Uterus (tissue), 3 donors: ENCODE measurements at regions not wholly inside any gene's neighbourhood (a gene's known extent, or its start where the extent isn't known, plus 50 kb on each side); places are given as distances from the start of the nearest gene placed in this dataset.
"Not testable (repeated sequence)": the region's sequence is repeated elsewhere in the genome, so short reads cannot be mapped to it uniquely, and the experiment has no call there.

Source experiments
- DNase-seq, 2 donors: peaks; one replicate each; pipeline ENCODE4 v3.0.0-alpha.2; 2019 to 2020
- H3K27ac ChIP-seq, 2 donors: fragments of 200-600 bp; sonication (generic); 1 replicate in 1 of 2; 2 replicates in 1 of 2; pipeline ENCODE4 v1.5.1; 2016 to 2018
- H3K27me3 ChIP-seq, 2 donors: fragments of 200-600 bp; sonication (generic); one replicate each; pipeline ENCODE4 v1.5.1; 2018 to 2019; ENCODE audit warnings: control low read depth in 1 of 2
- H3K36me3 ChIP-seq, 2 donors: fragments of 200-600 bp; sonication (generic); one replicate each; pipeline ENCODE4 v1.5.1; 2019; ENCODE audit warnings: control low read depth in 1 of 2
- H3K4me1 ChIP-seq, 2 donors: fragments of 200-600 bp; sonication (generic); one replicate each; pipeline ENCODE4 v1.5.1; 2018 to 2019; ENCODE audit warnings: control low read depth in 1 of 2
- H3K4me3 ChIP-seq, 2 donors: fragments of 200-600 bp; sonication (generic); 1 replicate in 1 of 2; 2 replicates in 1 of 2; pipeline ENCODE4 v1.5.1; 2018 to 2019; ENCODE audit warnings: mild to moderate bottlenecking in 1 of 2
- H3K9me3 ChIP-seq, 2 donors: fragments of 200-600 bp; sonication (generic); one replicate each; pipeline ENCODE4 v1.5.1; 2019; ENCODE audit warnings: control low read depth in 1 of 2
- CTCF ChIP-seq, 4 experiments: fragments of 200-600 bp in 2 of 4; fragments of 450-650 bp in 2 of 4; sonication (generic) in 2 of 4; IDR thresholded peaks; one replicate each; pipeline ENCODE4 v1.5.1; 2016 to 2019; ENCODE audit warnings: antibody characterized with exemption in 4 of 4, mild to moderate bottlenecking in 2 of 4, moderate library complexity in 1 of 4
- POLR2A ChIP-seq, 2 donors: fragments of 450-650 bp; IDR thresholded peaks; one replicate each; pipeline ENCODE4 v1.6.1; 2016; ENCODE audit warnings: antibody characterized with exemption in 2 of 2, mild to moderate bottlenecking in 1 of 2, moderate library complexity in 1 of 2
- intact Hi-C: fragments of 100-400 bp; cut with DNase I; formaldehyde crosslinking; loops from one replicate; pipeline ENCODE4 v1.15.1; 2023; ENCODE audit warnings: low total_unique reads
- donor health status: DM: yes; HTN: yes; CAD: no.

GRCh38 chr10:78416031-78417011, 382.7 kb downstream of the RPS24 start:
- no peaks in the 10 kb centered on the region for H3K4me1 ChIP-seq
- TF ChIP-seq POLR2A (IDR thresholded peaks at IDR 0.05), result no peak
- no peak for TF ChIP-seq CTCF (IDR thresholded peaks at IDR 0.05)
- H3K9me3 ChIP-seq, result no peaks in the 10 kb centered on the region
- no peaks in the 10 kb centered on the region for H3K27me3 ChIP-seq
- no peak for DNase-seq
- intact Hi-C loops, result no loop called here
- no peaks in the 10 kb centered on the region for H3K36me3 ChIP-seq
- no peak overlapping the region for H3K27ac ChIP-seq
- no peak overlapping the region for H3K4me3 ChIP-seq

GRCh38 chr10:78417425-78418370, 384.0 kb downstream of the RPS24 start:
- H3K4me3 ChIP-seq, result no peak overlapping the region
- no peaks in the 10 kb centered on the region for H3K9me3 ChIP-seq
- no peaks in the 10 kb centered on the region for H3K36me3 ChIP-seq
- no peak for TF ChIP-seq POLR2A (IDR thresholded peaks at IDR 0.05)
- TF ChIP-seq CTCF (IDR thresholded peaks at IDR 0.05), result no peak
- intact Hi-C loops, result no loop called here
- H3K4me1 ChIP-seq, result no peaks in the 10 kb centered on the region
- no peaks in the 10 kb centered on the region for H3K27me3 ChIP-seq
- no peak overlapping the region for H3K27ac ChIP-seq
- no peak for DNase-seq

- no peak for DNase-seq
- TF ChIP-seq CTCF (IDR thresholded peaks at IDR 0.05) (no peak), POLR2A (IDR thresholded peaks at IDR 0.05) (no peak)
These were observed 386.0 kb downstream of the RPS24 start for GRCh38 chr10:78419481-78420265.

GRCh38 chr10:78420946-78421735, 387.5 kb downstream of the RPS24 start:
- Histone ChIP-seq H3K4me3 (no peak overlapping the region), H3K27ac (no peak overlapping the region), H3K36me3 (no peaks in the 10 kb centered on the region), H3K9me3 (peaks cover 0 to 15% of the 10 kb centered on the region in 2 donors), H3K4me1 (no peaks in the 10 kb centered on the region), H3K27me3 (no peaks in the 10 kb centered on the region)
- DNase-seq, result no peak
- intact Hi-C loops, result no loop called here
- TF ChIP-seq POLR2A (IDR thresholded peaks at IDR 0.05) (no peak), CTCF (IDR thresholded peaks at IDR 0.05) (no peak)

More at GRCh38 chr10:78419481-78420265, 386.0 kb downstream of the RPS24 start:
- Histone ChIP-seq H3K9me3 (peaks cover 0 to 3% of the 10 kb centered on the region in 2 donors), H3K36me3 (no peaks in the 10 kb centered on the region), H3K27ac (no peak overlapping the region), H3K4me3 (no peak overlapping the region), H3K4me1 (no peaks in the 10 kb centered on the region), H3K27me3 (no peaks in the 10 kb centered on the region)
- intact Hi-C loops, result no loop called here

- H3K4me1 ChIP-seq, H3K27ac ChIP-seq, H3K27me3 ChIP-seq, DNase-seq, intact Hi-C loops, H3K36me3 ChIP-seq, H3K4me3 ChIP-seq: not testable (repeated sequence)
- H3K9me3 ChIP-seq, result peaks cover 0 to 15% of the 10 kb centered on the region in 2 donors
These were observed 390.4 kb downstream of the RPS24 start for GRCh38 chr10:78424050-78424449.
